ENCODE measurements at regions not wholly inside any gene's neighbourhood (a gene's known extent, or its start where the extent isn't known, plus 50 kb on each side); places are given as distances from the start of the nearest gene placed in this dataset.
"Not testable (repeated sequence)": the region's sequence is repeated elsewhere in the genome, so short reads cannot be mapped to it uniquely, and the experiment has no call there.

GRCh38 chr4:189589201-189589600, 351.5 kb upstream of the FRG1 start:
- H2AK5ac ChIP-seq (ENCODE audit: low read depth, low read length); H4K20me1 ChIP-seq (ENCODE audit: insufficient read depth, low read length); H3K4me3 ChIP-seq (ENCODE audit: insufficient read depth, low read depth, low read length); H3K9me3 ChIP-seq (ENCODE audit: control insufficient read depth, insufficient read depth, low read length); H3K79me1 ChIP-seq (ENCODE audit: low read depth in 1 of 2, low read length in 2 of 2); dilution Hi-C loops (cut with HindIII; ENCODE audit: low sequenced_read_pairs, unreplicated experiment); H2AFZ ChIP-seq (replicated peaks; ENCODE audit: low read length, poor library complexity); H3K56ac ChIP-seq (ENCODE audit: extremely low read depth, insufficient read depth, low read length); H3K18ac ChIP-seq (ENCODE audit: low read depth, low read length); H3K4me1 ChIP-seq (ENCODE audit: control insufficient read depth, insufficient read depth, low read length); H3K27ac ChIP-seq (ENCODE audit: insufficient read depth, low read length); POLR2A ChIA-PET (ENCODE audit: unreplicated experiment); H3K4me2 ChIP-seq (ENCODE audit: low read depth, low read length); H3K23ac ChIP-seq (ENCODE audit: low read depth, low read length); H3K9ac ChIP-seq (ENCODE audit: low read depth, low read length); H2AK9ac ChIP-seq (replicated peaks; ENCODE audit: low read depth, low read length, poor library complexity); H3K4ac ChIP-seq (ENCODE audit: low read depth, low read length); in situ Hi-C loops (cut with MboI; ENCODE audit: low sequenced_read_pairs); H4K91ac ChIP-seq (ENCODE audit: insufficient read depth, low read depth, low read length); H2BK120ac ChIP-seq (ENCODE audit: low read depth, low read length); DNase-seq; H3K14ac ChIP-seq (replicated peaks; ENCODE audit: low read depth, low read length); H2BK15ac ChIP-seq (ENCODE audit: low read depth, low read length); intact Hi-C loops (cut with micrococcal nuclease); H2BK20ac ChIP-seq (ENCODE audit: low read depth, low read length); H3K27me3 ChIP-seq (ENCODE audit: control insufficient read depth, insufficient read depth, low read length); H4K8ac ChIP-seq (ENCODE audit: low read depth in 2 of 2, low read length in 2 of 2); H4K5ac ChIP-seq (ENCODE audit: low read depth, low read length); H2BK5ac ChIP-seq (ENCODE audit: low read depth, low read length, poor library complexity, severe bottlenecking); H3K36me3 ChIP-seq (ENCODE audit: control insufficient read depth, insufficient read depth, low read length); ATAC-seq (ENCODE audit: low read depth); BruUV-seq (replicated peaks); H3K9me1 ChIP-seq (ENCODE audit: insufficient read depth, low read length); CTCF ChIA-PET: not testable (repeated sequence)
- no CpG with 5 or more reads among the region's 12 CpGs for WGBS, 2 experiments (ENCODE audit: extremely low coverage in 2 of 2, insufficient read length in 1 of 2)

All from IMR-90 (cell line).